Pons (tissue), 1 donor: ENCODE measurements at regions not wholly inside any gene's neighbourhood (a gene's known extent, or its start where the extent isn't known, plus 50 kb on each side); places are given as distances from the start of the nearest gene placed in this dataset.

Source experiments
- DNase-seq: peaks from one replicate; pipeline ENCODE4 v3.0.0-alpha.2; 2016; ENCODE audit warnings: low spot score

GRCh38 chr4:37073226-37073840 is 171.2 kb upstream of the NWD2 start:
- no peak for DNase-seq

- no peak for DNase-seq
Measured at GRCh38 chr4:37082912-37083311, 161.6 kb upstream of the NWD2 start.

GRCh38 chr4:37095925-37096324 is 148.6 kb upstream of the NWD2 start:
- DNase-seq: no peak

- DNase-seq: no peak
Measured at GRCh38 chr4:37101182-37101581, 143.4 kb upstream of the NWD2 start.

- DNase-seq: no peak
Measured at GRCh38 chr4:37101686-37102085, 142.9 kb upstream of the NWD2 start.

- no peak for DNase-seq
Measured at GRCh38 chr4:37109756-37110155, 134.8 kb upstream of the NWD2 start.

GRCh38 chr4:37124800-37125199 is 119.7 kb upstream of the NWD2 start:
- DNase-seq: no peak

- no peak for DNase-seq
Measured at GRCh38 chr4:37126051-37126450, 118.5 kb upstream of the NWD2 start.

GRCh38 chr4:37130465-37130864 is 114.1 kb upstream of the NWD2 start:
- no peak for DNase-seq

- no peak for DNase-seq
Measured at GRCh38 chr4:37132351-37132974, 112.1 kb upstream of the NWD2 start.

GRCh38 chr4:37132975-37133360 is 111.6 kb upstream of the NWD2 start:
- DNase-seq: no peak

- DNase-seq: no peak
Measured at GRCh38 chr4:37138019-37138653, 106.4 kb upstream of the NWD2 start.

- no peak for DNase-seq
Measured at GRCh38 chr4:37138789-37139188, 105.8 kb upstream of the NWD2 start.

GRCh38 chr4:37139987-37140386 is 104.6 kb upstream of the NWD2 start:
- DNase-seq: no peak

GRCh38 chr4:37146260-37146659 is 98.3 kb upstream of the NWD2 start:
- DNase-seq: no peak

- DNase-seq: peak; percentile 4
Measured at GRCh38 chr4:37157476-37158167, 86.9 kb upstream of the NWD2 start.

GRCh38 chr4:37160653-37161052 is 83.9 kb upstream of the NWD2 start:
- DNase-seq: no peak

GRCh38 chr4:37165844-37166243 is 78.7 kb upstream of the NWD2 start:
- no peak for DNase-seq

- no peak for DNase-seq
Measured at GRCh38 chr4:37169956-37170355, 74.6 kb upstream of the NWD2 start.

- no peak for DNase-seq
Measured at GRCh38 chr4:37188100-37188499, 56.4 kb upstream of the NWD2 start.
